GM19397 (cell line): ENCODE measurements at regions not wholly inside any gene's neighbourhood (a gene's known extent, or its start where the extent isn't known, plus 50 kb on each side); places are given as distances from the start of the nearest gene placed in this dataset.
A peak's percentile ranks its signal among the peaks of the same experiment; 100 is the strongest.

ENCODE experiments used
- ATAC-seq: cut with Tn5 transposase; IDR thresholded peaks from one replicate; pipeline ENCODE4 v1.9.1; 2021; ENCODE audit warnings: mild to moderate bottlenecking, moderate library complexity; ENCODE audit not compliant: unreplicated experiment

- no peak for ATAC-seq
These were observed 870.8 kb downstream of the SLITRK5 start for GRCh38 chr13:88541994-88542393.

- ATAC-seq = no peak
These were observed 873.7 kb downstream of the SLITRK5 start for GRCh38 chr13:88544836-88545235.

DNA sequence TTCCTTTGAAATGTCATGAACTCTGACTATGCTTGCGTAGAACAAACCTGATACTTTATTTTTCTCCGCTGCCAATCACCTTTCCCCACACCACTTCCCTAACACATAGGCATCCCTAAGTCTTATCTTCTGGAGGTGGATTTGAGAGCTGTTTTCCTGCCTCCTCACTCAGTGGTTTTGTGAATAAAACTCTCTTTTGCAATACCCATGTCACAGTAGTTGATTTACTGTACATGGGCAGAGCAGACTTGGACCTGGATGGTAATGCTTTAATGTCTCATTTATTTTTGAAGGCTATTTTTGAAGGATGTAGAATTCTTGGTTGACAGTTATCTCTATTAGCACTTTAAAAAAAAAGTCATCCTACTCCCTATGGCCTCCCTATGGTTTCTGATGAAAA is 881.8 kb downstream of the SLITRK5 start:
- no peak for ATAC-seq

DNA sequence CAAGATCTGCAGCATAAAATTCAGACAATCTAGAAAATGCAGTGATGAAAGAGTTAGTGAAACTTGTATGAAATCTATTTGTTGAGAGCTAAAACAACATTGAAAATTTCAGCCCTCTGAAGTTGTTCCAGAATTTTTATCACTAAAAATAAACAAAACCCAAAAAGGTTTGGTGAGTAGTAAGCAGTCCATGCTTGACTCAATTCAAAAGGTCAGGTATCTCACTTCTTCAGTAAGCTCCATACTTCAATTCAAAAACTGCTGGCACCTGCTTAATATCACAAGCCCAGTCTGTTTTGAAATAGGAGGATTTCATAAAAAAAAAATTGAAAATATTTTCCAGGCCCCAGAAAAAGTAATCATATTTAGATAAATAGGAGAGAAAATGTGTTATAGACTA is 894.4 kb downstream of the SLITRK5 start:
- ATAC-seq = no peak

GRCh38 chr13:88585861-88586260 is 914.7 kb downstream of the SLITRK5 start:
- ATAC-seq = no peak

DNA sequence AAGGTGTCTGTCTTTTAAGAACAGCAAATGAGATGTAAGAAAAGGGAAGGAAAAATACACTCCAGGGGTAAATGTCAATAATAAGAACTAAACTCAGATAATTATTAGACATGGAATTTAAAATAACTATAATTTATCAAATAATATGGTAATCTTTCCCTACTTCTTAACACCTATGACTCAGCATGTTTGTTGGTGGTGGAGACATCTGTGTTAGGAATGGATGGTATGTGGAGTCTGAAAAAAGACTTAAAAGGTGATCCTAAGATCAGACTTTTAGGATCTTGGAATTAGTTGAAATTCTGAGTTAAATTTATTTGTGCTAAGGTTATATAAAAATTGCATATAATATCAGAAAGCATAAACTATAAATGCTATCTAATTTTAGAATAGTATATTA is 915.1 kb downstream of the SLITRK5 start:
- no peak for ATAC-seq

GRCh38 chr13:88590574-88590973 is 919.4 kb downstream of the SLITRK5 start:
- ATAC-seq = no peak

- ATAC-seq = no peak
These were observed 920.9 kb downstream of the SLITRK5 start for GRCh38 chr13:88592105-88592504.

DNA sequence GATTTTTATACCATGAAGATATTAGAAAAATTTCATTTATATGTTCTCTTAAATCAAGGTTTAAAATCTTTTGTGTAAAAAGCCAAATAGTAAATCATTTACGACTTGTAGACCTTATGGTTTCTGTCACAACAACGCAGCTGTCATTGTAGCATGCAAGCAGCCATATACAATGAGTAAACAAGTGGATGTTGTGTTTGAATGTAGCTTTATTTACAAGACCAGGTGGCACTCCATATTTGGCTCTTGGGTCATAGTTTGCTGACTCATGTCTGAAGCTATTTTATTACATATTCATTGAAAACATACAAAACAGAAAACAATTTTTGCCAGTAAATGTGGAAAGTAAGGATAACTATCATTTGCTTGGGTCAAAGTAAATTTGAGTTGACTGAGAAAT is 930.8 kb downstream of the SLITRK5 start:
- peak; percentile 50 for ATAC-seq

GRCh38 chr13:88602786-88603777 is 931.9 kb downstream of the SLITRK5 start:
- ATAC-seq = no peak

DNA sequence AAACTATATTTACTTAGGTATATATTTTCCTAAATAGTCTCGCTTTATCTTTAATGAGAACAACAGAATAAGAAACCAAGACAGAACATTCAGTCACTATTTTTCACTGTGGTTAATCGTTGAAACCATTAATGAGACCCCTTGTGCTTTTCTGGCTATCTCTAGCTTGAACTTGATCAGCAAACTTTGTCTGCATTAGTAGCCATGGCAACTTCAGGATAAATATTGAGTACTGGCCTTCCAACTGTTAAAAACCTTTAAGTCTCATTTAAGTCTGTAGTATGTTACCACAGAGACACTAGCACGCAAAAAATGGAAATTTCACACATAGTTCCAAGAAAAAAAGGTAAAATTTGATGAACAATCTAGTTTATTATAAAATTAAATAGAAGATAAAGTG is 946.0 kb downstream of the SLITRK5 start:
- ATAC-seq = no peak

DNA sequence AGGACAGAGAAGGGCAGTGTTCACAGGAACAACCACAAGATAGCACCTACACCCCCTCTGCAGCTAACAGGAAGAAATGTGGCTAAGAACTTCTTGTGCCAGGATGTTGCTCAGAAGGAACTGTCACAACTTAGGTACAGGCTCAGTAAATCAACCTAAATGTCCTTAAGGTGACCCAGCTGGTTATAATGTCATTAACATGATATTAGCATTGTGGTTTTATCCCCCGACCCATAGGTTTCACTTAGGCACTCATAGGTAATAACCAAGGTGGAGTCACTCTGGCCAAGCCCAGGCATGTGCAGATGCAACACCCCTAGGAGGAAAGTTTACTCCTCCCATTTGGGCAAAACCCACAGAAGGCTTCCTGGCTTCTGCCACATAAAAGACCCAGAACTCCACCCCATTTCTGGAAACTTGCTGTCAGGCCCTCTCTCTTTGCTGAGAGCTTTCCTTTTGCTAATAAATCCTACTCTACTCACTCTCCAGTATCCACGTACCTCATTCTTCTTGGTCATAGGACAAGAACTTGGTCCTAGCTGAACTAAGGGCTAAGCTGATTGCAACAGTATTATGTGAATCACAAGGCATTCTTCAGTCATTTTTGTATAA is 951.3 kb downstream of the SLITRK5 start:
- no peak for ATAC-seq

DNA sequence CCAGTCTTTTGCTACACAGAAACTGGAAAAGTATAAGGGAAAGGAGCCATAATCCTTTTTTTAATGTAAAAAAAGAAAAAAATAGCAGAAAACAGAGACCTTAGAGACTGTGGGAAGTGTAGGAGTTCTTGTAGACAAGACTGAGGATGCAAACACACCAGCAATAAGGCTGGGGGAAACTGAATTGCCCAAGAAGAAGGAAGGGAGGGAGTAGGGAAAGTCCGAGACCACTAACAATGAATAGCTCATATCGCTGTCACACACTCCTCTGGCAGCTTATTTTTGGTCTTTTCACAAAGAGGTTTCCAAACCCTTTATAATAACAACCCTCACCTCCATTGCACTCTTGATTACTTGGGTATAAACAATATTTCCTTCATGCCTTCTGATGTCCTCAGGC is 952.0 kb downstream of the SLITRK5 start:
- no peak for ATAC-seq

GRCh38 chr13:88627071-88627470 is 955.9 kb downstream of the SLITRK5 start:
- no peak for ATAC-seq

DNA sequence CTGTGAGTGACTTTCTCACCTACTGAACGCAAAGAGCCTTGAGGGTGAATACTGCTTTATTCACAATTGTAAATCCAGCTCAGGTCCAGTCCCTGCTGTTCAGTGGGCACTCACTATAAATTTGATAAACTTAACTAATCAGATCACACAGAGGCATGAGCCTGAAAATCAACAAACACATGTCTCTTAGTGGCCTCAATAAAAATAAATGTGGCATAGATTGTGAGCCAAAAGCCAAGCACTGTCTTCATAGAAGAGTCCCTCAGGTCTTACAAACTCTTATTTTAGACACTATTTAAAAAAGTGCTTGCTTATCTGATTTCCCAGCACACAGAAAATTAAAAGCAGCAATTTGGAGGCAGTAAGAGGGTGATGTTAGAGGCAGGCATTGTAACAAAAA is 957.7 kb downstream of the SLITRK5 start:
- no peak for ATAC-seq

DNA sequence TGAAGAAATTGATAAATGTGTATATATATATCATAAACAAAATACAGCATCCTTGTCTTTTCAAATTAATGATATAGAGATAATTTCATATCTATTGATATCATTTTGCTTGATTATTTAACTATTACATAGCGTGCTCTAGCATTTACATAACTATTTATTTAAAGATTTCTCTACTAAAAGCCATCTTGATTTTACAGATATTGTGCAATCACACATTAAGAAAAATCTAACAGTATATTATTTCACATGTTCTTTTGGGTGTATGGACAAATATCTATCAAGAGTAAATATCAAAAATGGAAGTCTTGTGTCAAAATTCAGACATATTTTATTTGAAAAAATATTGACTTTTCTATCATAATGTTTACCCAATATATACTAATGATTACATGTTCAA is 966.8 kb downstream of the SLITRK5 start:
- no peak for ATAC-seq

DNA sequence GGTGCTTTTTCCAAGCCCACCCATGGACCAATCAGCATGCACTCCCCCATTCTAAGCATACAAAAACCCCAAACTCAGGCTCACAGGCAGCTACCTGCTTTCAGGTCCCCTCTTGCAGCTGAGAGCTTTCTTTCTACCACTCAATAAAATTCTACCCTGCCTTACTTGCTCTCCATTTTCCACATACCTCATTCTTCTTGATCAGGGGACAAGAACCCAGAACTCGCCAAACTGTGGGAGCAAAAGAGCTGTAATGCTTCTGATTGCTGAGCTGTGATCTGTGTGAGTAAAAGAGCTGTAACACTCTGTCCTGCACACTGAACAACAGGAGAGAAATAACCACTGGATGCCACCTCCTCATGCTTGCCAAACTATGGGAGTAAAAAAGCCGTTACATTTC is 972.1 kb downstream of the SLITRK5 start:
- ATAC-seq = no peak

GRCh38 chr13:88648598-88649373 is 977.6 kb downstream of the SLITRK5 start:
- no peak for ATAC-seq

DNA sequence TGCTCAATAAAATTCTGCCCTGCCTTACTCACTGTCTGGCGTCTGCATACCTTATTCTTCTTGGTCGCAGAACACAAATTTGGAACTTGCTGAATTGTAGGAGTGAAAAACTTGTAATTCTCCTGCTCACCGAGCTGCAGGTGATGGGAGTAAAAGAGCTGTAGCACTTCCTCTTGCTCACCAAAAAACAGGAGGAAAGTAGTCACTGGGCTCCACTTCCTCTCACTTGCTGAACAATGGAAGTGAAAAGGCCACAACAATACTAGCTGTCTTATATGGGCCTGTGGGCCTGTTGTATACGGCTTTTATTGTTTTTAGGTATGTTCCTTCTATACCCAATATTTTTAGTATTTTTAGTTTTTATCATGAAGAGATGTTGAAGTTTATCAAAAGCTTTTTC is 978.7 kb downstream of the SLITRK5 start:
- no peak for ATAC-seq

DNA sequence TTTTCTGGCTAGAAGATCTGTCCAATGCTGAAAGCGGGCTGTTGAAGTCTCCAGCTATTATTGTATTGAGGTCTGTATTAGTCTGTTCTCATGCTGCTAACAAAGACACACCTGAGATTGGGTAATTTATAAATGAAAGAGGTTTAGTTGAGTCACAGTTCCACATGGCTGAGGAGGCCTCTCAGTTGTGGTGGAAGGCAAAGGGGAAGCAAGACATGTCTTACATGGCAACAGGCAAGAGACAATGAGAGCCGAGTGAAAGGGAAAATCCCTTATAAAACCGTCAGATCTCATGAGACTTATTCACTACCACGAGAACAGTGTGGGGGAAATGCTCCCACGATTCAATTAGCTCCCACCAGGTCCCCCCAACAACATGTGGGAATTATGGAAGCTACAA is 980.4 kb downstream of the SLITRK5 start:
- ATAC-seq = peak; percentile 63

GRCh38 chr13:88656751-88657150 is 985.6 kb downstream of the SLITRK5 start:
- ATAC-seq = no peak

- ATAC-seq = no peak
These were observed 999.3 kb downstream of the SLITRK5 start for GRCh38 chr13:88670509-88670908.
